ENCODE measurements at regions not wholly inside any gene's neighbourhood (a gene's known extent, or its start where the extent isn't known, plus 50 kb on each side); places are given as distances from the start of the nearest gene placed in this dataset.

- DNase-seq (ENCODE audit: low spot score), result no peak
Observed at GRCh38 chr22:48228468-48228867, 1466.0 kb downstream of the TBC1D22A start.

GRCh38 chr22:48227341-48228018, 1465.0 kb downstream of the TBC1D22A start:
- DNase-seq (ENCODE audit: low spot score), result no peak

- no peak for DNase-seq (ENCODE audit: low spot score)
Observed at GRCh38 chr22:48226026-48227013, 1463.9 kb downstream of the TBC1D22A start.

GRCh38 chr22:48224332-48224731, 1461.9 kb downstream of the TBC1D22A start:
- DNase-seq (ENCODE audit: low spot score), result no peak

GRCh38 chr22:48223488-48224190, 1461.2 kb downstream of the TBC1D22A start:
- DNase-seq (ENCODE audit: low spot score), result no peak

GRCh38 chr22:48222742-48223487, 1460.5 kb downstream of the TBC1D22A start:
- no peak for DNase-seq (ENCODE audit: low spot score)

GRCh38 chr22:48218889-48219420, 1456.5 kb downstream of the TBC1D22A start:
- no peak for DNase-seq (ENCODE audit: low spot score)

GRCh38 chr22:48217596-48217995, 1455.1 kb downstream of the TBC1D22A start:
- no peak for DNase-seq (ENCODE audit: low spot score)

GRCh38 chr22:48212727-48213126, 1450.3 kb downstream of the TBC1D22A start:
- DNase-seq (ENCODE audit: low spot score), result no peak

- no peak for DNase-seq (ENCODE audit: low spot score)
Observed at GRCh38 chr22:48210812-48211211, 1448.4 kb downstream of the TBC1D22A start.

- no peak for DNase-seq (ENCODE audit: low spot score)
Observed at GRCh38 chr22:48210198-48210580, 1447.7 kb downstream of the TBC1D22A start.

- no peak for DNase-seq (ENCODE audit: low spot score)
Observed at GRCh38 chr22:48209473-48210197, 1447.2 kb downstream of the TBC1D22A start.

- DNase-seq (ENCODE audit: low spot score), result no peak
Observed at GRCh38 chr22:48208894-48209293, 1446.4 kb downstream of the TBC1D22A start.

GRCh38 chr22:48207919-48208535, 1445.6 kb downstream of the TBC1D22A start:
- no peak for DNase-seq (ENCODE audit: low spot score)

- DNase-seq (ENCODE audit: low spot score), result no peak
Observed at GRCh38 chr22:48205790-48206189, 1443.3 kb downstream of the TBC1D22A start.

- no peak for DNase-seq (ENCODE audit: low spot score)
Observed at GRCh38 chr22:48205161-48205560, 1442.7 kb downstream of the TBC1D22A start.

- DNase-seq (ENCODE audit: low spot score), result no peak
Observed at GRCh38 chr22:48204296-48204695, 1441.8 kb downstream of the TBC1D22A start.

GRCh38 chr22:48199667-48200066, 1437.2 kb downstream of the TBC1D22A start:
- DNase-seq (ENCODE audit: low spot score), result no peak

GRCh38 chr22:48198489-48199459, 1436.3 kb downstream of the TBC1D22A start:
- no peak for DNase-seq (ENCODE audit: low spot score)
